ENCODE measurements at regions not wholly inside any gene's neighbourhood (a gene's known extent, or its start where the extent isn't known, plus 50 kb on each side); places are given as distances from the start of the nearest gene placed in this dataset.

DNA sequence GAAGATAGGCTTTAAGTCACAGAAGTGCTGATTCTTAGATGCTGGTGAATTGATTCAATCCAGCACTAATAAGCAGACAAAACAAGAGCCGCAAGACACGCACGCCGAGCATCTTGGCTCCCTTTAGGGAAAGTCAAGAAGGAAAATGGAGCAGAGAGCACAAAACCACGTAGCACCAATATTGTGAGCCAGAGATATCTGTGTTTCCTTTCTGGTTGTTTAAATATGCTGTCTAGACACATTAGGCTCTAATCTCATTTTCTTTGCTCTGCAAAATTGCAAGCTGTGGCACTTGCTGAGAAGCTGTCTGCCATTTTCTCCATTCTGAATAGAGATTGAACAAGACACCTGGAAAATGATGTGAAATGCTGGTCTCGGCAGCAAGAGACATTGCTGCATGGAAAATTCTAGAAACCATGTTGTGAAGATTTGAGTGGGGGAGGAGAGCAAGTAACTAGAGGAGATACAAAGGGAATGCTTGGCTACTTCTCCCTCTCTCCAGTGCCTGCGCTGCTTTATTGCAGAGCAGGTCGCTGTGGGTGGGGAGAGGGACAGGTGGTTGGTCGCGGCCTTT, 336.3 kb downstream of the MED10 start:
- no peak for TF ChIP-seq CTCF (IDR thresholded peaks at IDR 0.05; ENCODE audit: borderline replicate concordance, control extremely low read depth, extremely low read depth, insufficient read depth, missing control alignments)

GRCh38 chr5:6039111-6039510, 339.2 kb downstream of the MED10 start:
- in situ Hi-C loops (cut with MboI; ENCODE audit: low sequenced_read_pairs, unreplicated experiment): no loop called here
- no peak for DNase-seq (ENCODE audit: low spot score)
- TF ChIP-seq CTCF (IDR thresholded peaks at IDR 0.05; ENCODE audit: borderline replicate concordance, control extremely low read depth, extremely low read depth, insufficient read depth, missing control alignments): no peak

More for the DNA sequence above, 336.3 kb downstream of the MED10 start:
- no peak for DNase-seq (ENCODE audit: low spot score)
- in situ Hi-C loops (cut with MboI; ENCODE audit: low sequenced_read_pairs, unreplicated experiment): no loop called here

DNA sequence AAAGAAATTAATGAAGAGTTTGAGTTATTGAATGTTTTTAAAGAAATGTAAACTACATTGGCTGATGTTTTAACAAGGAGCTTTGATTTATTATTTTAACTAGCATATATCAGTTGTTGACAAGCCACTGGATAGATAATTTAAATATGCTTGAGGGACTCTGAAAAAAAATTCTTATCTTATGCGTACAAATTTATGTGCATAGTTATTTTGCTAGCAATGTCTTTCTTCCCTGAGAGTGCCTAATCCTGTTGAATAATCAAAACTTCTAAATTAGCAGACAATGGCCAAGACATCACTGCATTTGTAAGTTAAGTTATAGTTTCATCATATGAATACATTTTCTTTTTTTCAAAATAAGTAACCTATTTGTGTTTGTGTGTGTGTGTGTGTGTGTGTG, 342.3 kb downstream of the MED10 start:
- no peak for TF ChIP-seq CTCF (IDR thresholded peaks at IDR 0.05; ENCODE audit: borderline replicate concordance, control extremely low read depth, extremely low read depth, insufficient read depth, missing control alignments)
- DNase-seq (ENCODE audit: low spot score): no peak
- in situ Hi-C loops (cut with MboI; ENCODE audit: low sequenced_read_pairs, unreplicated experiment): no loop called here

GRCh38 chr5:6029811-6030271, 348.5 kb downstream of the MED10 start:
- in situ Hi-C loops (cut with MboI; ENCODE audit: low sequenced_read_pairs, unreplicated experiment): no loop called here

DNA sequence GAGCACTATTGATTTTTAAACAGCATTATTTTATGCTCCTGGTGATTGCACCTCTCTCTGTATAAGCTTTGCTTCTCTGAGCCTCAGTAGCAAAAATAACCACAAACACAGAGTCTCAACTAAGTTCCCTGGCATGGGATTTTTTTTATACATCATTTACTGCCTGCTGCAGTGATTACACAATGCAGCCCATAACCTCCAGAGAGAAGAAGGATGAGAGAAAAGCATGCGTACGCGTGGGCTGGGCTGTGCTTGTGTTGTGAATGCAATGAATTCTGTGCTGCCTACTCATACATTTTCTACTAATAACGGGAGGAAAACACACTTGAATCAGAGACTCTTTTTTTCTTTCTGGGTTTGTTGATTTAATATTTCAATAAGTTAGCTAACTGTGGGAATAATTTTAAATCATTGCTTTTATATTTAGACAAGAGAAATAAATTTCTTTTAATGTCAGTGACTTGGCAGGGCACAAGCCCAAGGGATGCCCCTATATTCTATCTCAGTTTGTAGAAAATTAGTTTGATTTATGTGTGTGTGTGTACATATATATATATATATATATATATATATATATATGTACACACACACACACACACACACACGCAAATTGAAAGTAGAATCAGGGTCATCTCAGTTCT, 351.5 kb downstream of the MED10 start:
- in situ Hi-C loops (cut with MboI; ENCODE audit: low sequenced_read_pairs, unreplicated experiment): no loop called here
- DNase-seq (ENCODE audit: low spot score): no peak
- no peak for TF ChIP-seq CTCF (IDR thresholded peaks at IDR 0.05; ENCODE audit: borderline replicate concordance, control extremely low read depth, extremely low read depth, insufficient read depth, missing control alignments)

More at GRCh38 chr5:6029811-6030271, 348.5 kb downstream of the MED10 start:
- no peak for DNase-seq (ENCODE audit: low spot score)
- no peak for TF ChIP-seq CTCF (IDR thresholded peaks at IDR 0.05; ENCODE audit: borderline replicate concordance, control extremely low read depth, extremely low read depth, insufficient read depth, missing control alignments)

DNA sequence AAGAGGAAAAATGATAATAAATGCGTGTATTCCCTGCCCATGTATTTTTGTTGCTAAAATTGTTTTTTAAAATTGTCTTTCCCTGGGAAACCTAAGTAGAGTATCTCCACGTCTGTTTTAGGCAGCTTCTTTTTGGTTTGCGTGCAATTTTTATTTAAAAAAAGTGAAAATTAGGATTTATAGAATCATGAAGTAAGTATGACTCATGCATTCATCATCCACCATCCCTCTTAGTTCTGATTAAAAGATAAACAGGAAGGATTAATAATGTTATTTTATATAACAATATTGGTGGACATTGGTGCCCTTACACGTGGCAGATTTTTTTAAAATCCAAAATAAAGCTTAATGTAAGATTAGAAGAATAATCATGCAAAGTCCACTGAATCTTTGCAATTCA, 358.7 kb downstream of the MED10 start:
- TF ChIP-seq CTCF (IDR thresholded peaks at IDR 0.05; ENCODE audit: borderline replicate concordance, control extremely low read depth, extremely low read depth, insufficient read depth, missing control alignments): no peak
- in situ Hi-C loops (cut with MboI; ENCODE audit: low sequenced_read_pairs, unreplicated experiment): no loop called here
- no peak for DNase-seq (ENCODE audit: low spot score)

Measured in GM13976 (cell line).